ENCODE measurements at regions not wholly inside any gene's neighbourhood (a gene's known extent, or its start where the extent isn't known, plus 50 kb on each side); places are given as distances from the start of the nearest gene placed in this dataset.
A peak's percentile ranks its signal among the peaks of the same experiment; 100 is the strongest.

DNA sequence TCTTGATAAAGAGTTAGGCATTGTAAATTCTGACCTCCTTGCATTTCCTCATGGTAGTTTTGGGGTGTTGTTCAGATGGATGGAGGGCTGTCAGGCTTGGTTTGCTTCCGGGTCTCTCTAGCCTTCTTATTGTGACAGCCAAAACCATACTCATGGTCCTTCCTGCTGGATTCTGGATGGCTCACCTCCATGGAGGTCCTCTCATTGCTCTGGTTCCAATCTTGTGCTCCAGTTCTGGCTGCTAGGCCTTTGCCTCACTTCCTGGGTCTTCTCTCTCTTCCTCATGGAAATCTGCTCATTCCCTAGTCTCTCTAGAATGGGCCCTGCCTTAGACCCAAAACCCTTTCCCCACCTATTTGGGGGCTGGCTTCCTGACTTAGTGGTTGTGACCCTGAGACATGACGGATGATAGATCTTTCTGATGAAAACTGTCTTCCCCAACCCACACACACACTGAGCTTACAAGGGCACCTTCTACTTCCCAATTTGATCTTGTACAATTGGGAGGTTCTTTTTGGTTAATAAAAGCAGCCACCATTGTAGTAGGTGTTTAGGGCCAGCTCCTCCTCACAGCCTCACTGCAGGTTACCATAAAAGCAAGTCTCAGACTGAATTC lies 66.2 kb upstream of the XCR1 start:
- no peak overlapping the region for H3K27ac Mint-ChIP-seq
- intact Hi-C loops (cut with micrococcal nuclease) = no loop called here
- DNase-seq (ENCODE audit: low spot score) = no peak
- H3K4me1 Mint-ChIP-seq (ENCODE audit: low read depth) = peaks cover 81% of the 10 kb centered on the region
- H3K36me3 Mint-ChIP-seq (ENCODE audit: low read depth) = peaks cover 8% of the 10 kb centered on the region
- peaks cover 3% of the 10 kb centered on the region for H3K9me3 Mint-ChIP-seq
- peaks cover 8% of the 10 kb centered on the region for H3K27me3 Mint-ChIP-seq (ENCODE audit: insufficient read depth)
- H3K4me3 Mint-ChIP-seq = no peak overlapping the region

DNA sequence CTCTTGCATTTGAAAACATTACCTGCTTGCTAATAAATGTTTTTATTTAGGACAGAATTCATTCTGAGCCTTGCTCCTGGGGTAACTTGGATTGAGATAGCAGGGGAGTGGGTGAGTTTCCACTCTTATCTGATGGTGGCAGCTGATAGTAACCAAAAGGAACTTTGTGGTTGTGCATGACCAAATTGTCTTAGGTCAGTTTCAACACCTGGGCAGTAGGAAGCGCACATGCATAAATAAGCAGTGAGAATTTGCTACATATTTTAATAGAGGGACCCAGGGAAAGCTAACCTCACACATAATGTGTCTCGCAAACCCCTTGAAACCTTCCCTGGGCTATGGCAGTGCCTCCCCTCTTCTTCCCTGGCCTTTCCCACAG lies 65.4 kb upstream of the XCR1 start:
- H3K4me3 Mint-ChIP-seq = no peak overlapping the region
- H3K9me3 Mint-ChIP-seq = peaks cover 3% of the 10 kb centered on the region
- peaks cover 10% of the 10 kb centered on the region for H3K27me3 Mint-ChIP-seq (ENCODE audit: insufficient read depth)
- H3K4me1 Mint-ChIP-seq (ENCODE audit: low read depth) = peaks cover 77% of the 10 kb centered on the region
- no peak overlapping the region for H3K27ac Mint-ChIP-seq
- DNase-seq (ENCODE audit: low spot score) = no peak
- intact Hi-C loops (cut with micrococcal nuclease) = no loop called here
- H3K36me3 Mint-ChIP-seq (ENCODE audit: low read depth) = peaks cover 10% of the 10 kb centered on the region

DNA sequence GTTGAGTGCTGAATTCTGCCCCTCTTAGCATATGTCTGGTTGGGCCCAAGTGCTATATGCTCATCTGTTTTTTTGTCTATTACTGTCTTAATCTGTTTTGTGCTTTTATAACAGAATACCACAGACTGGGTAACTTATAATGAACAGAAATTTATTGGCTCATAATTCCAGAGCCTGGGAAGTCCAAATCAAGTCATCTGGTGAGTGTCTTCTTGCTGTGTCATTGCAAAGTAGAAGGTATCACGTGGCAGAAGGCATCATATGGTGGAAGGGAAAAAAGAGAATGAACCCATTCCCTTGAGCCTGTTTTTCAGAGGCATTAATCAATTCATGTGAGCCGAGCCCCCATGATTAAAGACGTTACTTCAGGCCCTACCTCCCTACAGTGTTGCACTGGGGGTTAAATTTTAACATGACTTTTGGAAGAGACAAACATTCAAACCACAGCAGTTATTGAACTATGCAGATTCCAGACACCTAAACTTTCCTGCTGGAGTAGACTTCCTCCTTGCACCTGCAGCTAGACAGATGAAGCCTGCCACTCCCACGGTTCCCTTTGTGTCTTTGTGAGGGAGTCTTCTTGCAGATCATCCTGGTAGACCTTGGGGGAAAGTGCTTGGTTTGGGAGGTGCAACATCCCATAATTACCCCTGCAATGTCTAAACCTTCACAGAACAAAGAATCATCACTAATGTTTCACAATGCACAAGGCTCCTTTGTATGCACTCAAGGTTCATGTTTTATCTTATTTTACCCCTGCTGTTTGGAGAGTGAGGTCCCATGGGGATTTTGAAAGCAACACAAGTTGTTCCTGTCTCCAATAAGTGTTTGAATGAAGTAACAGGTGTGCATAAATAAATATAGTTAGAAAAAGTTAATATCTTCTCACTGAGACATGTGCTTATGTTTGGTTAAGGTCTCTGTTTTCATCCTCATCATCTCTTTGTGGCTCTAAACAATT lies 64.7 kb upstream of the XCR1 start:
- peaks cover 3% of the 10 kb centered on the region for H3K9me3 Mint-ChIP-seq
- no peak for DNase-seq (ENCODE audit: low spot score)
- peaks cover 14% of the 10 kb centered on the region for H3K27me3 Mint-ChIP-seq (ENCODE audit: insufficient read depth)
- H3K27ac Mint-ChIP-seq = peak overlapping the region; percentile 38
- intact Hi-C loops (cut with micrococcal nuclease) = loop anchor here (2.0 kb wide), 1 partner anchor 279 kb away; the partner anchor contains the start of gene CCR5
- peaks cover 72% of the 10 kb centered on the region for H3K4me1 Mint-ChIP-seq (ENCODE audit: low read depth)
- H3K36me3 Mint-ChIP-seq (ENCODE audit: low read depth) = peaks cover 9% of the 10 kb centered on the region
- H3K4me3 Mint-ChIP-seq = no peak overlapping the region

DNA sequence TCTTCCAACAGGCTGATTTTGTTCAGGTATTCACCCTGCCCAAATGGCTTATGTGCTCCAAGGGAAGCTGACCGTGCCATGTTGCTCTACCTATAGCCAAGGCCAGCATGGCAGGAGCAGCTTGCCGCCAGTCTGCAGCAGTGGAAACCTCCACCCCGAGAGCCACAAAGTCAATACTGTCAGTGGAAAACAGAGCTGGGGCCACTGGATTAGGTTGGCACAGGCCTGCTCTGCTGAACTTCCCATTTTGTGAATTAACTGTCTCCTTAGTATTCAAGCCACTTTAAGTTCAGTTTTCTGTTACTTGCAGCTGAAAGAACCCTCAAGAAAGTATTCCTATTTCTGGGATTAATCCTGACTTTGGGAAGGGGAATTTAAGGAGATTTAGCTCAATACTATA lies 63.8 kb upstream of the XCR1 start:
- intact Hi-C loops (cut with micrococcal nuclease) = loop anchor here (2.0 kb wide), 1 partner anchor 280 kb away; the partner anchor contains the start of gene CCR5
- peaks cover 14% of the 10 kb centered on the region for H3K27me3 Mint-ChIP-seq (ENCODE audit: insufficient read depth)
- H3K27ac Mint-ChIP-seq = no peak overlapping the region
- H3K36me3 Mint-ChIP-seq (ENCODE audit: low read depth) = peaks cover 9% of the 10 kb centered on the region
- no peak overlapping the region for H3K4me3 Mint-ChIP-seq
- peaks cover 3% of the 10 kb centered on the region for H3K9me3 Mint-ChIP-seq
- H3K4me1 Mint-ChIP-seq (ENCODE audit: low read depth) = peaks cover 69% of the 10 kb centered on the region
- no peak for DNase-seq (ENCODE audit: low spot score)

DNA sequence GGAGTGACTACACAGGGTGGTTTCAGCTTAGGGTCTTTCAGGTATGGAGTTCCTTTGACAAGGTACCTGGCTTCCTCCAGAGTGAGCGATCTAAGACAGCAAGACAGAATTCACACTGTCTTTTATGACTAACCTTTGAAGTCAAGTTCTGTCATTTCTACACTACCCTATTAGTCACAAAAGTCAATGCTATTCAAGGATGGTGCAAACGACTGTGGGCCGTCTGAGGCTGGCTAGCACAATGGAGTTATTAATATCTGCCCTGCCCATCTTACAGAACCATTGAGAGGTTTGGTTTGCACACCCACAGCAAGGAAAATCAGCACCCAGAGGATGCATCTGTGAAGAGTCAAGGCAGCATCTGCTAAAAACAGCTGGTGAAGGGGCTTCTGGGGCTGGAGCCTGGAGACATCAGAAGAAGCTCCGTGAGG lies 62.9 kb upstream of the XCR1 start:
- no peak for DNase-seq (ENCODE audit: low spot score)
- Mint-ChIP-seq H3K27ac (peak overlapping the region; percentile 25), H3K27me3 (ENCODE audit: insufficient read depth) (peaks cover 16% of the 10 kb centered on the region), H3K36me3 (ENCODE audit: low read depth) (peaks cover 12% of the 10 kb centered on the region), H3K4me3 (peak overlapping the region; percentile 7), H3K9me3 (peaks cover 3% of the 10 kb centered on the region), H3K4me1 (ENCODE audit: low read depth) (peaks cover 69% of the 10 kb centered on the region)
- intact Hi-C loops (cut with micrococcal nuclease) = loop anchor here (1.0 to 2.0 kb wide), 2 partner anchors 8 to 281 kb away; partner anchors contain the start of gene CCR5

DNA sequence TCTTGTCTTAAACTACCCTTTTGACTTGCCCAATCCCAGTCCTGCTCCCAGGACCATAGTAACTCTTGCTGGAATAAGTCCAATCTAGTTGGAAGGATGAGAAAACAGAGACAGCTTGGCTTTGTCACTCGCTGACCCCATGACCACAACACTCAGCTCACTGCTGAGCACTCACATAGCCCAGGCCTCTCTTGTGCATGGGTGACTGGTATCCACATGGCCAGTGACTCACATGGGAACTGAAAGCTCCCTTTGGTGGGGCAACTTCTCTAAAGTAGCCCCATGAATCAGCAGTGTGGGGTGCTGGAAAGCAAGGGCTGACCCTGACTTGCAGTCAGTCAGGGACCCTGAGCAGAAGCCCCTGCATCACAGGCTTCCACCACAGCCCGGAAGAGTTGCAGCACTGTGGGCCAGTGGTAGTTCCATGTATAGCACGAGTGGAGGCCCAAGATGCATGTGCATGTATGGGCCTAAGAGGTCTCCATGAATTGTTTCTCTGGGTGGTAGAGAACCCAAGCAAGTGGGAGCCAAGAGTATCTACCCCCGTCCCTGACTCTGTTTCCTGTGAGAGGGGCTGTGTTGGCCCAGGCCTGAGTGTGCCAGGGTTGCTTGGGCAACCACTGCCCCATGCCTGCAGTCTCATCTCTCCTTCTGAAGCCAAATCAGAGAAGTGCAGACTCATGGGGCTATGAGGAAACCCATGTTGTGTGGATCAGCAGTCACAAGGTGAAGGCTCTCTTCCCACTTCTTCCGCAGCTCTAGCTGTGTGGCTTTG lies 62.1 kb upstream of the XCR1 start:
- Mint-ChIP-seq H3K36me3 (ENCODE audit: low read depth) (peaks cover 10% of the 10 kb centered on the region), H3K9me3 (peaks cover 3% of the 10 kb centered on the region), H3K4me3 (no peak overlapping the region), H3K27me3 (ENCODE audit: insufficient read depth) (peaks cover 16% of the 10 kb centered on the region), H3K27ac (peak overlapping the region; percentile 27), H3K4me1 (ENCODE audit: low read depth) (peaks cover 67% of the 10 kb centered on the region)
- intact Hi-C loops (cut with micrococcal nuclease) = loop anchor here (1.0 to 2.0 kb wide), 3 partner anchors 9 to 353 kb away; partner anchors contain the start of gene CCR5
- no peak for DNase-seq (ENCODE audit: low spot score)

DNA sequence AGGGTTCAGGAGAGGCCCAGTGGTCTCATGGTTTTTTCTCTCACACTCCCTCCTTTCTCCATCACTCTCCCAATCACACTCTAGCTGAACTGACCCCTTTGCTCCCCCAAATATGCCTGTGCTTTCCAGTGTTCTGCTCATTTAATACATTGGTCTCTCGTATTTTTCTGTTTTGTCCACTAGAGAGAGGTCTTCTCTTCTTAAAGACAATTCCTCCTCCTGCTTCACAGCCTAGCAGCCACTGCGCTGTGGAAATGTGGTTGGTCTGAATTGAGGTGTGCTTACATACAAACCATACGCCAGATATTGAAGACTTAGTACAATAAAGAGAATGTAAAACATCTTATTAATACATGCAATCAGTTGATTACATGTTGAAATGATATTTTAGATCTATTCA lies 60.6 kb upstream of the XCR1 start:
- no peak overlapping the region for H3K27ac Mint-ChIP-seq
- no peak overlapping the region for H3K4me3 Mint-ChIP-seq
- peaks cover 3% of the 10 kb centered on the region for H3K9me3 Mint-ChIP-seq
- peaks cover 10% of the 10 kb centered on the region for H3K36me3 Mint-ChIP-seq (ENCODE audit: low read depth)
- DNase-seq (ENCODE audit: low spot score) = no peak
- peaks cover 17% of the 10 kb centered on the region for H3K27me3 Mint-ChIP-seq (ENCODE audit: insufficient read depth)
- intact Hi-C loops (cut with micrococcal nuclease) = loop anchor here (2.0 kb wide), 1 partner anchor 355 kb away; no protein-coding TSS in a partner anchor
- H3K4me1 Mint-ChIP-seq (ENCODE audit: low read depth) = peaks cover 60% of the 10 kb centered on the region

DNA sequence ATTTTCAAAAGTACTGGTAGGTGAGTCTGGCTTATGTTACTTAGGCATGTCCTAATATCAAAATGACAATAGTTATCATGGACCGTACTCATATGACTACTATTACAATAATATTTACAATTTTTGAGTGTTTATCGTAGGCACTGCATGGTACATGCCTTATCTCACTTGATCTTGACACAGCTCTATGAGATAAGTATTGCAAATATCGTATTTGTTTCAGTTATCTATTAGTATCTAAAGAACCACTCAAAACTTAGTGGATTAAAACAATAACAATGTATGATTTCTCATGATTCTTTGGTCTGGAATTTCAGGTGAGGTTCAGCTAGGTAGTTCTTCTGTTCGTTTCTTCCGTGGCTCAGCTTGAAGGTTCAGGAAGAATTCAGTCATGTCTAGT lies 59.7 kb upstream of the XCR1 start:
- Mint-ChIP-seq H3K4me3 (no peak overlapping the region), H3K9me3 (peaks cover 3% of the 10 kb centered on the region), H3K4me1 (ENCODE audit: low read depth) (peaks cover 58% of the 10 kb centered on the region), H3K27me3 (ENCODE audit: insufficient read depth) (peaks cover 15% of the 10 kb centered on the region), H3K27ac (no peak overlapping the region), H3K36me3 (ENCODE audit: low read depth) (peaks cover 10% of the 10 kb centered on the region)
- no peak for DNase-seq (ENCODE audit: low spot score)
- intact Hi-C loops (cut with micrococcal nuclease) = no loop called here

DNA sequence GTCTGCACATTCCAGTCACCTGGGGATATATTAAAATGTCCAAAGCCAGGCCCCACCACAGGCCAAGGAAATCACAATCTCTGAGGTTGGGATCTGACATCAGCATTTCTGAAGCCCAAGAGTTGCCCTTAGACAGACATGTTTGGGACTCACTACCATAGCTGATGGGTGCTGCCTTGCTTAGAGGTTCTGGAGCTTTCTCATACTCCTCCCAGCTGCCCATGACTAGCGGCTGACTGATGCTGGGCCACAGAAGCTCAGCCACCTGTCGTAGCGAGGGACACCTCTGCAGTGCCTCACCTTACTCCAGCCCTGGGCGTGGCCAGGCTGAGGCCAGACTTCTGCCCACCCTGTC lies 58.8 kb upstream of the XCR1 start:
- Mint-ChIP-seq H3K9me3 (peaks cover 3% of the 10 kb centered on the region), H3K4me3 (no peak overlapping the region), H3K4me1 (ENCODE audit: low read depth) (peaks cover 59% of the 10 kb centered on the region), H3K36me3 (ENCODE audit: low read depth) (peaks cover 13% of the 10 kb centered on the region), H3K27me3 (ENCODE audit: insufficient read depth) (peaks cover 11% of the 10 kb centered on the region), H3K27ac (no peak overlapping the region)
- intact Hi-C loops (cut with micrococcal nuclease) = no loop called here
- DNase-seq (ENCODE audit: low spot score) = no peak

DNA sequence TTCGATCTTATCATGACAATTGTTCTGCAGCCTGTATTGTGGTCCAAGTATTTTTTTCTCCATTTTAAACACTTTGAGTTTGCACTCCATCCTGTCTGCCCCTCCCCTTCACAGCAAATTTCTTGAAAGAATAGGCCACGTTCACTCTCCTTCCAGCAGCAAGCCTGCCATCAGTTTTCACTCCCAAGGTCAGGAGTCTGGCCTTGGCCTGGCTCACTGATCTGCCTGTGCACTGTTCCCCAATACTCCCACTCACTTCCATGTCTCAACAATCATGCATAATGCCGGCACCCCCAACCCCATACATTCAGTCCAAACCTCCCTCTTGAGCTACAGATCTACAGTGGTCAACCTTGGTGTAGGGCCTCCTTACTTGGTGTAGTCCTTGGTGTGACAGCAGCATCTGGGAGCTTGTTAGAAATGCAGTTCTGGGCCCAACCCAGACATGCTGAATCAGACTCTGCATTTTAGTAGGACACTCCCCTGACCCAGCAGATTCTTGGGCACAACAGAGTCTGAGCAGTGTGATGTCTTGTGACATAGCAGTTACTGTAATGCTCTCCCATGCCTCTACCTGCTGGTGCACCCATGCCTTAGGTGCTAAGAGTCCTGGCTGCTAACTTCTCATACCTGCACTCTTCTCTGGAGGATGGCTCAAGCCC lies 58.3 kb upstream of the XCR1 start:
- DNase-seq (ENCODE audit: low spot score) = no peak
- Mint-ChIP-seq H3K4me3 (no peak overlapping the region), H3K36me3 (ENCODE audit: low read depth) (peaks cover 13% of the 10 kb centered on the region), H3K4me1 (ENCODE audit: low read depth) (peaks cover 63% of the 10 kb centered on the region), H3K27me3 (ENCODE audit: insufficient read depth) (peaks cover 11% of the 10 kb centered on the region), H3K27ac (no peak overlapping the region), H3K9me3 (peaks cover 3% of the 10 kb centered on the region)
- intact Hi-C loops (cut with micrococcal nuclease) = no loop called here

DNA sequence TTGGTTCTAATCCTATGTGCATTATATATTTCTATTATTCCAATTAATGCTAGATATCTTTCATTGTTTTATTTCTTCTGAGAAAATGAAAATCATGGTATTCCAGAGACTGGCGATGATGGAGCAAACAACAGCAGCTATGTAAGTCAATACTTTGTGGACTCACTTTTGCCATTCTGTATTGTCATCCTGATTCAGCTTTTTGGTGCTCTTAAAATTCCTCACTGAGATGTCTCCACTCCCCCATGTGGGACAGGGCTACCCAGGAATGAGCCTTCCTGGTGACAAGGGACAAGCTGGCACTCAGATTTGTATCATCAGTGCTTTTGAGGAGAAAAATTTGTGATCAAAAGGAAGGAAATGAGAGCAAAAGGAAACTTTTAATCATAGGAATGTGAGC lies 56.7 kb upstream of the XCR1 start:
- no peaks in the 10 kb centered on the region for H3K9me3 Mint-ChIP-seq
- no peak for DNase-seq (ENCODE audit: low spot score)
- intact Hi-C loops (cut with micrococcal nuclease) = no loop called here
- H3K27ac Mint-ChIP-seq = no peak overlapping the region
- peaks cover 9% of the 10 kb centered on the region for H3K36me3 Mint-ChIP-seq (ENCODE audit: low read depth)
- H3K4me1 Mint-ChIP-seq (ENCODE audit: low read depth) = peaks cover 63% of the 10 kb centered on the region
- H3K4me3 Mint-ChIP-seq = no peak overlapping the region
- H3K27me3 Mint-ChIP-seq (ENCODE audit: insufficient read depth) = peaks cover 11% of the 10 kb centered on the region

DNA sequence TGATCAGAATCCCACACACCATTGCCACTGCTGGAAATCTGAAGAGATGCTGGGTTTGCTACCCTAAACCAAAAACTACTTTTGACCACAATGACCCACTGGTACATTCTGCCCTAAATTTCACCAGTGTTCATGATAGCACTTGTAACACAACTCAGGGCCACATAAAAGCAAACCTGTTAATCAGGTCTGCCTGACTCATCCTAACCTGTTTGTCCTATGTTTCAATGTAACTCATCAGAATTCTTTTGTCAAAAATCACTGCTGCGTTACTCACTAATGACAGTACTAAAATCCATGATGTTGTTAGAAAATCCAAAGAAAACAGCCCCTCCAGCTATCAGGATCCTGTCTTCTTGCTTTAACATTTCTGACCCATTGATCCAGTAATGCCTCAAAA lies 55.6 kb upstream of the XCR1 start:
- no peaks in the 10 kb centered on the region for H3K9me3 Mint-ChIP-seq
- no peak for DNase-seq (ENCODE audit: low spot score)
- H3K4me1 Mint-ChIP-seq (ENCODE audit: low read depth) = peaks cover 68% of the 10 kb centered on the region
- intact Hi-C loops (cut with micrococcal nuclease) = no loop called here
- no peak overlapping the region for H3K27ac Mint-ChIP-seq
- H3K36me3 Mint-ChIP-seq (ENCODE audit: low read depth) = peaks cover 8% of the 10 kb centered on the region
- peaks cover 14% of the 10 kb centered on the region for H3K27me3 Mint-ChIP-seq (ENCODE audit: insufficient read depth)
- H3K4me3 Mint-ChIP-seq = no peak overlapping the region

Measured in activated T-helper 1 cell treated with anti-CD3 and anti-CD28 coated beads, Interleukin-12 subunit alpha, Interleukin-12 subunit beta, Interleukin-2, Interleukin-4 antibody, amounts not matched to agents 30 ng/mL and 10 ng/mL and 1 ng/mL, durations not matched to agents 14 hours and 24 hours and 36 hours (primary cell).